ENCODE measurements at regions not wholly inside any gene's neighbourhood (a gene's known extent, or its start where the extent isn't known, plus 50 kb on each side); places are given as distances from the start of the nearest gene placed in this dataset.
"Not testable (repeated sequence)": the region's sequence is repeated elsewhere in the genome, so short reads cannot be mapped to it uniquely, and the experiment has no call there.

DNA sequence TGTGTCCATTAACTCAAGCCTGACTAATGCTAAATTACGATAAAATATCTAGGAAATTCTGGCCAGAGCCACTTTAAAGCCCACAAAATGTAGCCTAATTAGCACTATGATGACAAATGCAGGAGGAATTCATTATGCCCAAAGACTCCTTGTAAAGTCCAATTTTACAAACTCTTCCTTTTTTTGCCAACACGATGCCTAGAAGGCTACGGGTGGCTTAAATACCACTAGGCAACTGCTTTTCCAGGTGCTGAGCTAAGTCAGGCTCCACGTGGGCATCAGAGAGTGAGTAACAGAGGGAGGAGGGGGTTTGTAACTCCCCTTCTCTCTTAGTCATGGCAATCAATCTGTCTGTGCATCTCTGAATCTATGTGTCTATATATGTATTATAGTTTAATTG lies 172.4 kb upstream of the NTF3 start:
- DNase-seq (ENCODE audit: extremely low read depth in 1 of 2, low read depth in 1 of 2), result no peak

- no peak for DNase-seq (ENCODE audit: extremely low read depth in 1 of 2, low read depth in 1 of 2)
Observed at GRCh38 chr12:5260086-5260485, 171.8 kb upstream of the NTF3 start.

- DNase-seq (ENCODE audit: extremely low read depth in 1 of 2, low read depth in 1 of 2), result no peak
Observed at GRCh38 chr12:5260591-5261086, 171.3 kb upstream of the NTF3 start.

DNA sequence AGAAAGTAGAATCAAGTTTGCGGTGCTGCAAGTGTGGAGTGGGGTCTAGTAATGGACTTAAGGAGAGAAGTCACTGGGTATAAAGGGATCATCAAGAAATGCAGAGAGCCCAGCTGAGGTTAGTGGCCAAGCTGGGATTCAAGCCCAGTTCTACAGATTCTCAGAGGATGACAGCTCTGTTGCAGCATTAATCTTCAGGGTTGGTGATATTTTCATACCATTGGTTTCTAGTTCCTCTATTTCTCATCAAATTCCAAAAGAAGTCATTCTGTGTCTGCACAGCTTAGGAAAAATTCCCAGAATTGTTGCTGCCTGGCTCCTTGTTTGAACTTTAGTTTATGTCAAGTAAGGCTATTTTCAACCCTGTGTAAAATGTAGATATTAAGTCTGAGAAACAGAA lies 169.5 kb upstream of the NTF3 start:
- no peak for DNase-seq (ENCODE audit: extremely low read depth in 1 of 2, low read depth in 1 of 2)

- DNase-seq (ENCODE audit: extremely low read depth in 1 of 2, low read depth in 1 of 2), result no peak
Observed at GRCh38 chr12:5262885-5263284, 169.0 kb upstream of the NTF3 start.

DNA sequence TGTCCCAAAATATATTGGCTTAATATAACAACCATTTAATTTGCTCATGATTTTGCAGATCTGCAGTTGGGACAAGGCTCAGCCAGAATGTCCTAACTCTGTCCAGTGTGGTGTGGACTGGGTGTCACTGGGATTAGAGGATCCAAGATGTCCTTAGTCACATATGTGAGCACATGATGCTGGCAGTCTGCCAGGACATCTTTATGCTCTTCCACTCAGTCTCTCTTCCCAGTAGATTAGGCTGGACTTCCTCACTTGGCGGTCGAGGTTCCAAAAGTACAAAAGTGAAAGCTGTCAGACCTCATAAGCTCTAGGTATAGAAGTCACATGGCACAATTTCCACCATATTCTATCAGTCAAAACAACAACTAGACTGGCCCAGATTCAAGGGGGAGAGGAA lies 167.9 kb upstream of the NTF3 start:
- no peak for DNase-seq (ENCODE audit: extremely low read depth in 1 of 2, low read depth in 1 of 2)

DNA sequence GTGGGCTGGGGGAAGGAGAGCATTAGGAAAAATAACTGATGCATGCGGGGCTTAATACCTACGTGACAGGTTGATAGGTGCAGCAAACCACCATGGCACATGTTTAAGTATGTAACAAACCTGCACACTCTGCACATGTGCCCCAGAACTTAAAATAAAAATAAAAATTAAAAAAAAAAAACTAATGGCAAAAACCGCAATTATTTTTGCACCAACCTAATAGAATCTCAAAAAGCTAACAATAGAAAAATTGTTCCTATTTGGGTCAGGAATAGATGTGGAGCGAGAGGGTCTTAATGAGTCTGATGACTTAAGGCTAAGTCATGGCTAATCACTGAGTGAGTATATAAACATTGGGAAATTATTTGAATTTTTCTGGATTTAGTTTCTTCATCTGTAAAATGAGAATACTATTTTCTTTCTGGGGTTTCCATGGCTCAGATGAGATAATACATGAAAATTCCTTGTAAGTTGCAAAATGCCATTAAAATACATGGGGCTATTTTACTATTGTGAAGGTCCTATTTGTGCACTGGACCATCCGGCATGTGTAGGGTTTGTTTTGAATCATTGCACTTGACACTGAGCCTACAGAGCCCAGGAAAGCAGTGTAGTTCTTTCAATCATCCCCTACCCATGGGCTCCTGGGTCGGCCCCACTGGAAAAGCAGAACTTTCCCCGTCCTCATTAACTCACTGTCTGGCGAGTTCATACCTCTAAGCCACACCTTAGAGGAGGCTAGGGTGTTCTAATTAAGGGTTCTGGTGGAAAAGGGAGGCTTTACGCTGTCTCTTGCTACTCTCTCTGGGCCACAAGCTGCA lies 164.1 kb upstream of the NTF3 start:
- no peak for DNase-seq (ENCODE audit: extremely low read depth in 1 of 2, low read depth in 1 of 2)

DNA sequence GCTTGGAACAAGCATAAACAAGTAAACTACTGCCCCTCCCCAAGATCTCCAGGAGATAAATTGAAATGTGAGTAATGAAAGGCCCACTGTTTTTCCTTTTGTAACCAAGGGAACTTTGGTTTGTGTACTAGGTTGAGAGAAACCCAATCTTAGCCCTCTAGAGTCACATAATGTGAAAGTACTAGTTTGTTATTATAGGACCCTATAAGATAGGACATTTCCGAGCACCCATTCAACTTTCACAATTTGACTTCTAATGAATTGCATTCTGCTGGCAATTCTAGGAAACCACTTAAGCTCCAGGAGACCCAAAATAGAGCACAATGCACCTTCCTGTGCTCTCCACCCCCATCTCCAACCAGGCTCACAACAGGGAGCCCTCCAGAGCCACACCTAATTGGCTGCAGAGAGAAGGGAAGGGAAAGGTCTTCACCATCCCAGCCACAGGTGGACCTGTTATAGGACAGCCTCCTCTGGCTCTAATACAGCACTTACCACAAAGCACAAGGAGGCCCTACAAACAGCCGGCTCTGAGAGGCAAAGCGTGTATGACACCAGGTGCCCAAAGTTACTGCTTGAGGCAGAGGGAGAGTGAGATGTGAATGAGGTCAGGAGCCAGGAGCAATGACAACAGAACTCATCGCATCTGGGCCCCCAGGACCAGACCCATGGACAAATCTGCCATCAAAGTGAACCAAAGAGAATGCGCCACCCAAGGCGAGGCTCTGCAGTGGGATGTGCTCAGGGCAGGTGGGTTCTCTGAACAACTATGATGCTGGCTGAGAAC lies 163.3 kb upstream of the NTF3 start:
- DNase-seq (ENCODE audit: extremely low read depth in 1 of 2, low read depth in 1 of 2), result no peak

- no peak for DNase-seq (ENCODE audit: extremely low read depth in 1 of 2, low read depth in 1 of 2)
Observed at GRCh38 chr12:5269846-5270245, 162.1 kb upstream of the NTF3 start.

- DNase-seq (ENCODE audit: extremely low read depth in 1 of 2, low read depth in 1 of 2), result no peak
Observed at GRCh38 chr12:5272018-5272785, 159.7 kb upstream of the NTF3 start.

DNA sequence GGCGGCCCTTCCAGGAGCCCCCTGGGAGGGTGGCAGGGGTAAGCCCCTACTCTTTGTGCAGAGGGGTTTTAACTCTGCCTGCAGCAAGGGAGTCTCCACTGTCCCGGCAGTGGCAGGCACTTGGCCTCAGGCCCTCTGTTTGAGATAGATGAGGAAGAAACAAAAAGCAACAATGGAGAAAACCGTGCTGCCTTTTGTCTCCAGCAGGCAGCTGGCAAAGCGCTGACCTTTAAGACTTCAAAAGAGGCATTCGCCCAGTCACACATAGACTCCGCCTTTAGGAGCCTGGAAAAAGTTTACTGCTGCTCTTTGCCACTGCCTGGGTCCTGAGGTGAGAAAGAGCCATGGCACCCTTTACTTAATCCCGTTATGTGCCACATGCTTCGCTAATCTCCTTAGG lies 158.2 kb upstream of the NTF3 start:
- no peak for DNase-seq (ENCODE audit: extremely low read depth in 1 of 2, low read depth in 1 of 2)

- no peak for DNase-seq (ENCODE audit: extremely low read depth in 1 of 2, low read depth in 1 of 2)
Observed at GRCh38 chr12:5276327-5276880, 155.5 kb upstream of the NTF3 start.

GRCh38 chr12:5280086-5280485 lies 151.8 kb upstream of the NTF3 start:
- DNase-seq (ENCODE audit: extremely low read depth in 1 of 2, low read depth in 1 of 2), result no peak

DNA sequence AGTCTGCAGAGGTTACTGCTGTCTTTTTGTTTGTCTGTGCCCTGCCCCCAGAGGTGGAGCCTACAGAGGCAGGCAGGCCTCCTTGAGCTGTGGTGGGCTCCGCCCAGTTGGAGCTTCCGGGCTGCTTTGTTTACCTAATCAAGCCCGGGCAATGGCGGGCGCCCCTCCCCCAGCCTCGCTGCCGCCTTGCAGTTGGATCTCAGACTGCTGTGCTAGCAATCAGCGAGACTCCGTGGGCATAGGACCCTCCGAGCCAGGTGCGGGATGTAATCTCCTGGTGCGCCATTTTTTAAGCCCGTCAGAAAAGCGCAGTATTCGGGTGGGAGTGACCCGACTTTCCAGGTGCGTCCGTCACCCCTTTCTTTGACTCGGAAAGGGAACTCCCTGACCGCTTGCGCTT lies 141.5 kb upstream of the NTF3 start:
- not testable (repeated sequence) for DNase-seq (ENCODE audit: extremely low read depth in 1 of 2, low read depth in 1 of 2)

DNA sequence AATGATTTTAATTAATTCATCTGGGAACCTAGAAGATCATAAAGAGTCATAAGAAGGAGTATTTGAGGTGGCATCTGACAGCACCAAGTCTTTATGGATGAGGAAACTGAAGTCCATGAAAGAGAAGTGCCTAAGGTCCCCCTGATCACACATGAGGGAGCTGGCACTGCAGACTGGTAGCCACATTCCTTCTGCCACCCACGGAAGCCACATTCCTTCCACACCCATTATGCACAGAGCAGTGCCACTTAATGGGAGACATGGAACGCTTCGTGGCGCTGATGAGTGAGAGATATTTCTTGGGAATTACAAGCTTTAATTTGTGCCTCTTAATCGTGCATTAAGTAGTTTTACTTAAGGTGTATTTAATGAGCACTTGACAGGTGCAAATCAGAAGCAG lies 139.3 kb upstream of the NTF3 start:
- no peak for DNase-seq (ENCODE audit: extremely low read depth in 1 of 2, low read depth in 1 of 2)

DNA sequence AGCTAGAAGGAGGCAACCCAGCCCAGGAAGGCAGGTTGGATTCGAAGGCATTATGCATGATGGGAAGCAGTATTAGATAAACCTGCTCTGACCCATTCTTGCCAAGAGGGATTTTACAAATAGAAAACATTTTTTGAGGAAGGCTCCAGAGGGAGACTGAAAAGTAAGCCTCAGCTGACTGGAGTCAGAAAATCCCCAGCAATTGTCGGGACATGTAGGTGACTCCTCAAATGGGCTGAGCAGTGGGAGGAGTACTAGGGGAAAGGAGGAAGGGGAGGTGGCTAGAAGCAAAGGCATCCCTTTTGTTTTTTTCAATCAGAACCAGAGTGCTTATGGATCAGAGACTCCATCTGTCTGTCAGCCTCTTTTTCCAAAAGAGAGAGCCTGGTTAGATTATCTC lies 138.1 kb upstream of the NTF3 start:
- no peak for DNase-seq (ENCODE audit: extremely low read depth in 1 of 2, low read depth in 1 of 2)

GRCh38 chr12:5294274-5295070 lies 137.4 kb upstream of the NTF3 start:
- no peak for DNase-seq (ENCODE audit: extremely low read depth in 1 of 2, low read depth in 1 of 2)

DNA sequence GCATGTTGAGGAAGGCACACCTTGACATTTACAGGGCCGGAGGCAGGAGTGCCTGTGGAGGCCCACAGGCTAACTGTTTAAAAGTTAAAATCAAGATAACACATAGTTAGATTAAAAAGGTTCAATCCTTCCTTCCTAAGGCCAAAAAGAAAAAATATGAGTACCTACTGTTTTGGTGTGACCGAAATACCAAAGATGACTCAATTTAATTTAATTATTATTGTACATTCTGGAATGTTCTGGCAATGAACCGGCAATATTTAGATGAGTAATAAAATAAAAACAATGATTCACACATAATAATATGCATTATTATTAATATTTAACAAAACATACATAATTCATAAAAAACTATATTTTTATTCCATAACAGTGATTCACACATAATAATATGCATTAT lies 136.8 kb upstream of the NTF3 start:
- no peak for DNase-seq (ENCODE audit: extremely low read depth in 1 of 2, low read depth in 1 of 2)

DNA sequence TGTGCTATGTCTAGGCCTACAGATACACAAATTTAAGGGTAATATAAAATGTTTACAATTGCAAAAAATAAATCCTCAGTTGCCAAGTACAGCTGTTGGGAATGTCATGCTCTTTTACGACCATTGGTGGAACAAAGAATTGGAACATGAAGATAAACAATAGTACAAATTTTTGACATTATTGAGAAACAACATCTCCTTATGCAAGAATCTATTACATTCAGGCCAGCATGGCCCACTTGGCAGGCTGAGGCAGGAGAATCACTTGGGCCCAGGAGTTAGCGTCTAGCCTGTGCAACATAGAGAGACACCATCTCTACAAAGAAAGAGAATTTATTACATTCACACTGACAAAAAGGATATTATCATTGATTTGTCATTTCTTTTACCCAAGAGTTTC lies 135.9 kb upstream of the NTF3 start:
- no peak for DNase-seq (ENCODE audit: extremely low read depth in 1 of 2, low read depth in 1 of 2)

GRCh38 chr12:5301539-5301938 lies 130.4 kb upstream of the NTF3 start:
- no peak for DNase-seq (ENCODE audit: extremely low read depth in 1 of 2, low read depth in 1 of 2)

Measured in stimulated activated CD8-positive, alpha-beta memory T cell treated with anti-CD3 and anti-CD28 coated beads, Interleukin-7, amount 100 ng/mL, for 48 hours (primary cell).